Fibroblast of mammary gland (primary cell): ENCODE measurements at regions not wholly inside any gene's neighbourhood (a gene's known extent, or its start where the extent isn't known, plus 50 kb on each side); places are given as distances from the start of the nearest gene placed in this dataset.

Experiments used
- DNase-seq: peaks from one replicate; pipeline ENCODE4 v3.0.0-alpha.2; 2010; ENCODE audit warnings: low read depth
- H3K4me3 ChIP-seq: 2 replicates; pipeline ENCODE4 v1.5.1; 2011; ENCODE audit warnings: low read depth, mild to moderate bottlenecking, low read length, moderate library complexity; ENCODE audit not compliant: control insufficient read depth
- CTCF ChIP-seq: conservative IDR thresholded peaks from 2 replicates; pipeline ENCODE4 v1.5.1; 2011; ENCODE audit warnings: low read depth, low read length, inconsistent platforms; ENCODE audit not compliant: control insufficient read depth, insufficient read depth

DNA sequence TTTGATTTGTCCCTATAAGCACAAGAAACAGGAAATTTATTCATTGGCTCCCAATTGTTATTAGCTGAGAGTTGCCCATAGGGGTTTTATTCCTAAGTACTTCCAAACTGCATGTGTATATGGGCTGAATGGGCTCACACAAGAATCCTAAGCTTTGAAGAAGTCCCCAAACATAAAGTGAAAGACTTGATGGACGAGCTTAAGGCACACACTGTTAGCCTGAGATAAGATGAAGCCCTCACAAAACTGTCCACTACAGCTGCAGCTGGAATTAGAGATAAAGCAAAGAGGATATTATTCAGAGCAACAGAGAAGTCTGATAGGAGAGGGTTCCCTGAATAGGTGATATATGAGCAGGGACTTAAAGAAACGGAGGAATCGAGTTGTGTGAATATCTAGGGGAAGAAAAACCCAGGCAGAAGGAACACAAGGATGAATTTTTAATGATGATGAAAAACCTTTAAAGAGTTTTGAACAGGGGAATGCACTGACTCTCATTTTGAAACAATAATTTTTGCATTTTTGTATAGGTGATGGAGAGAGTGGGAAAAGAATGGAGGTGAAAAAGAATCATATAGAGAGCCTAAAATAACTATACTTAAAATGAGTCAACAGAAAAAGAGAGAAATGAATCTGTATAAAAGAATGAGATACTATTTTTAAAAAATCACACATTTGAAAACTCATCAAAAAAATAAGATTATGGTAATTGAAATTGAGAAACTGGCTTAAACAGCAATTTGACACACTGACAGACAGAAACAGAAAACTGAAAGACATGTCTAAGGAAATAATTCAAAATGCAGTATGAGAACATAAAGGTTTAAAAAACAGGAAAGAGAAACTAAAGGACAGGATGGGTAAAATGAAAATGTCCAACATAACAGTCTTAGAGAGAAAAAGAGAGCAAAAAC is 133.6 kb upstream of the POGK start:
- TF ChIP-seq CTCF: no peak
- no peak overlapping the region for H3K4me3 ChIP-seq
- no peak for DNase-seq

- no peak for DNase-seq
- no peak for TF ChIP-seq CTCF
- no peak overlapping the region for H3K4me3 ChIP-seq
Measured at GRCh38 chr1:166716620-166717019, 122.7 kb upstream of the POGK start.

- TF ChIP-seq CTCF: no peak
- DNase-seq: peak; percentile 9
- H3K4me3 ChIP-seq: no peak overlapping the region
Measured at GRCh38 chr1:166721145-166721544, 118.1 kb upstream of the POGK start.

DNA sequence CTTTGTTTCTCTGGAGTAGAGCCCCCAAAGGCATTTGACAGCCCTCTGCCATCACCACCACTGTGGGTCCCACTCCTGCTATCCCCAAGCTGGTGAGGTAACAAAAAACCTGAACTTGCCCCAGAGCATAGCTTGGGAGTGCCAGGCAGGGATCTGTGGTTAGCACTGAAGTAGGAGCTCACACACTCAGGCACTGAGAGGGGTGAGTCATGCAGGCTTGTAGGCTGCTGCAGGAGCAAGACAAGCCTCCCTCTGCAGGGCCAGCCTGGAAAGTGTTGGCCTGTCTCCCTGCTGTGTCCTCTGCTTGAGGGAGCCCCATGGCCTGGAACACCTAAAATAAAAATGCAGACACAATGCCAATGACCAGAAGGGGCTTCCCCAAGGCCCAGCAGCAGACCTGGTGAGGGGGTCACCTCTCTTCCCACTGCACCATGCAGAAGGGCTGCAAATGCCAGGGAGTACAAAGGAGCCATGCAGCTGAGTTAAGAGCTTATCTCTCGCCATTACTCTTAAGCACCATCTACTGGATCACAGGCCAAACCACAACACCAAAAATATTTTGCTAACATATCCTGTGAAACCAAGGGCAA is 108.9 kb upstream of the POGK start:
- no peak for TF ChIP-seq CTCF
- H3K4me3 ChIP-seq: no peak overlapping the region
- no peak for DNase-seq

DNA sequence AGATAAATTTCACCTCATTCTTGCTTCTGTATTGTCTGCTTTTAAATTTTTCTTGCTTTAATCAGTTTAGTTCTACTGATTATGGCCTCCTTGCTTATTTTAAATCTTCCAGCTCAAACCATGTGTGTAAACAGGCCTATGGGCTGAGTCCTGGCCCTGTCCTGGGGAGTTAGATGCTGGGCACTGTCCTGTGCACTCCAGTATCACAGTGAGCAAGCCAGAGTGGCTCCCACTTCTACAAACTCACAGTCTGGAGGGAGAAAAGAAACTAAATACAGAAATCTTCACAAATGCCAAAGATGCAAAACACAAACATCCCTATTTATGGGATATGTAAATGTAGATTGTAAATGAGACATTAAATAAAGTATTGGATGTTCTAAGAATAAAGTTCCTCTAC is 101.1 kb upstream of the POGK start:
- no peak overlapping the region for H3K4me3 ChIP-seq
- no peak for DNase-seq
- TF ChIP-seq CTCF: no peak

- no peak overlapping the region for H3K4me3 ChIP-seq
- DNase-seq: no peak
- no peak for TF ChIP-seq CTCF
Measured at GRCh38 chr1:166738873-166739272, 100.4 kb upstream of the POGK start.
